Suprapubic skin (tissue), 4 donors: ENCODE measurements at regions not wholly inside any gene's neighbourhood (a gene's known extent, or its start where the extent isn't known, plus 50 kb on each side); places are given as distances from the start of the nearest gene placed in this dataset.

Experiments
- DNase-seq, 2 donors: peaks; one replicate each; pipeline ENCODE4 v3.0.0-alpha.2; 2019; ENCODE audit warnings: low spot score in 2 of 2
- H3K27ac ChIP-seq: fragments of 200-600 bp; sonication (generic); one replicate; pipeline ENCODE4 v1.5.1; 2019
- H3K27me3 ChIP-seq: fragments of 200-600 bp; sonication (generic); one replicate; pipeline ENCODE4 v1.5.1; 2019
- H3K36me3 ChIP-seq: fragments of 200-600 bp; sonication (generic); one replicate; pipeline ENCODE4 v1.5.1; 2019
- H3K4me1 ChIP-seq: fragments of 200-600 bp; sonication (generic); one replicate; pipeline ENCODE4 v1.5.1; 2019
- H3K4me3 ChIP-seq: fragments of 200-600 bp; sonication (generic); one replicate; pipeline ENCODE4 v1.5.1; 2019; ENCODE audit warnings: mild to moderate bottlenecking
- H3K9me3 ChIP-seq: fragments of 200-600 bp; sonication (generic); one replicate; pipeline ENCODE4 v1.5.1; 2019
- CTCF ChIP-seq, 2 donors: fragments of 200-600 bp in 1 of 2; fragments of 450-650 bp in 1 of 2; sonication (generic) in 1 of 2; IDR thresholded peaks; one replicate each; pipeline ENCODE4 v1.5.1; 2016 to 2019; ENCODE audit warnings: antibody characterized with exemption in 2 of 2, mild to moderate bottlenecking in 1 of 2, moderate library complexity in 1 of 2
- EP300 ChIP-seq: sonication (generic); formaldehyde crosslinking; IDR thresholded peaks from one replicate; pipeline ENCODE4 v1.6.1; 2017; ENCODE audit warnings: antibody characterized with exemption
- POLR2A ChIP-seq, 2 donors: fragments of 450-650 bp; IDR thresholded peaks; one replicate each; pipeline ENCODE4 v1.6.1; 2017; ENCODE audit warnings: antibody characterized with exemption in 2 of 2, mild to moderate bottlenecking in 2 of 2, moderate library complexity in 2 of 2
- POLR2AphosphoS5 ChIP-seq, 3 donors: sonication (generic); formaldehyde crosslinking; IDR thresholded peaks; one replicate each; pipeline ENCODE4 v1.6.1; 2017; ENCODE audit warnings: antibody characterized with exemption in 3 of 3
- WGBS: methylation state at CpG from one replicate; pipeline ENCODE4 v1.1.5; 2018; 5-methylcytosine and 5-hydroxymethylcytosine counted together

GRCh38 chr6:14537030-14537429, 419.5 kb downstream of the CD83 start:
- no peaks in the 10 kb centered on the region for H3K36me3 ChIP-seq
- DNase-seq = no peak
- no peak overlapping the region for H3K27ac ChIP-seq
- WGBS = 61% methylated on average over 1 of the region's 1 CpG
- no peak overlapping the region for H3K4me3 ChIP-seq
- H3K27me3 ChIP-seq = no peaks in the 10 kb centered on the region
- no peaks in the 10 kb centered on the region for H3K4me1 ChIP-seq
- H3K9me3 ChIP-seq = no peaks in the 10 kb centered on the region
- no peak for TF ChIP-seq POLR2A (IDR thresholded peaks at IDR 0.05)
- TF ChIP-seq POLR2AphosphoS5 (IDR thresholded peaks at IDR 0.05) = no peak

GRCh38 chr6:14540276-14540675, 422.7 kb downstream of the CD83 start:
- H3K4me3 ChIP-seq = no peak overlapping the region
- DNase-seq = no peak
- TF ChIP-seq CTCF (IDR thresholded peaks at IDR 0.05) (no peak), POLR2AphosphoS5 (IDR thresholded peaks at IDR 0.05) (no peak), EP300 (no peak), POLR2A (IDR thresholded peaks at IDR 0.05) (no peak)
- no peaks in the 10 kb centered on the region for H3K4me1 ChIP-seq
- WGBS = 78% methylated on average over 5 of the region's 5 CpGs
- no peaks in the 10 kb centered on the region for H3K36me3 ChIP-seq
- no peaks in the 10 kb centered on the region for H3K9me3 ChIP-seq
- no peak overlapping the region for H3K27ac ChIP-seq
- H3K27me3 ChIP-seq = no peaks in the 10 kb centered on the region

GRCh38 chr6:14540810-14541540, 423.4 kb downstream of the CD83 start:
- no peak overlapping the region for H3K27ac ChIP-seq
- no peak overlapping the region for H3K4me3 ChIP-seq
- 90% methylated on average over 11 of the region's 11 CpGs for WGBS
- no peaks in the 10 kb centered on the region for H3K27me3 ChIP-seq
- no peaks in the 10 kb centered on the region for H3K4me1 ChIP-seq
- no peaks in the 10 kb centered on the region for H3K9me3 ChIP-seq
- TF ChIP-seq EP300 (no peak), POLR2AphosphoS5 (IDR thresholded peaks at IDR 0.05) (no peak), CTCF (IDR thresholded peaks at IDR 0.05) (no peak), POLR2A (IDR thresholded peaks at IDR 0.05) (no peak)
- no peak for DNase-seq
- H3K36me3 ChIP-seq = no peaks in the 10 kb centered on the region

- Histone ChIP-seq H3K4me3 (no peak overlapping the region), H3K27ac (no peak overlapping the region), H3K9me3 (no peaks in the 10 kb centered on the region), H3K36me3 (no peaks in the 10 kb centered on the region), H3K27me3 (no peaks in the 10 kb centered on the region), H3K4me1 (no peaks in the 10 kb centered on the region)
- DNase-seq = no peak
- WGBS = 64% methylated on average over 10 of the region's 10 CpGs
- TF ChIP-seq CTCF (IDR thresholded peaks at IDR 0.05) (no peak), POLR2A (IDR thresholded peaks at IDR 0.05) (no peak), EP300 (no peak), POLR2AphosphoS5 (IDR thresholded peaks at IDR 0.05) (no peak)
These were observed 425.2 kb downstream of the CD83 start for GRCh38 chr6:14542670-14543366.

- Histone ChIP-seq H3K4me3 (no peak overlapping the region), H3K36me3 (no peaks in the 10 kb centered on the region), H3K27me3 (no peaks in the 10 kb centered on the region), H3K27ac (no peak overlapping the region), H3K4me1 (no peaks in the 10 kb centered on the region), H3K9me3 (no peaks in the 10 kb centered on the region)
- no peak for TF ChIP-seq EP300
- TF ChIP-seq CTCF (IDR thresholded peaks at IDR 0.05) = no peak
- TF ChIP-seq POLR2AphosphoS5 (IDR thresholded peaks at IDR 0.05) = no peak
- TF ChIP-seq POLR2A (IDR thresholded peaks at IDR 0.05) = no peak
- DNase-seq = no peak
- 78% methylated on average over 6 of the region's 6 CpGs for WGBS
These were observed 426.5 kb downstream of the CD83 start for GRCh38 chr6:14543971-14544585.
